CD4-positive, alpha-beta T cell (primary cell): ENCODE measurements at regions not wholly inside any gene's neighbourhood (a gene's known extent, or its start where the extent isn't known, plus 50 kb on each side); places are given as distances from the start of the nearest gene placed in this dataset.

ENCODE experiments used
- ATAC-seq: fragments of 200-7000 bp; cut with Tn5 transposase; one replicate; pipeline ENCODE4 v1.10.0; 2022; ENCODE audit warnings: mild to moderate bottlenecking; ENCODE audit not compliant: poor library complexity
- CTCF ChIA-PET: fragments of 350-600 bp; sonication (Branson Sonifier 250); formaldehyde crosslinking; loops from one replicate; lab custom pipeline; 2021; ENCODE audit warnings: antibody characterized with exemption, inconsistent platforms; lab: Charles Lee
- POLR2A ChIA-PET: fragments of 350-600 bp; sonication (Branson Sonifier 250); formaldehyde crosslinking; loops from one replicate; lab custom pipeline; 2021; ENCODE audit warnings: antibody characterized with exemption, inconsistent platforms; lab: Charles Lee
- DNase-seq, 14 experiments: peaks; one replicate each; pipeline ENCODE4 v3.0.0-alpha.2; 2013 to 2020; ENCODE audit warnings: mixed read lengths in 2 of 14
- H3K27ac ChIP-seq, 2 donors: one replicate each; pipeline versions ENCODE4 v1.5.1 to v1.7.0; 2013; ENCODE audit warnings: low read length in 2 of 2, low read depth in 1 of 2, mild to moderate bottlenecking in 1 of 2
- H3K27me3 ChIP-seq, 2 experiments: 1 replicate in 1 of 2; 2 replicates in 1 of 2; pipeline versions ENCODE4 v1.6.1 to v1.7.0; 2013; ENCODE audit warnings: low read length in 2 of 2, control low read depth in 1 of 2, mild to moderate bottlenecking in 1 of 2, moderate library complexity in 1 of 2; ENCODE audit not compliant: insufficient read depth in 2 of 2, control insufficient read depth in 1 of 2
- H3K36me3 ChIP-seq: one replicate; pipeline ENCODE4 v1.6.1; 2013; ENCODE audit warnings: low read length, control low read depth; ENCODE audit not compliant: insufficient read depth
- H3K4me1 ChIP-seq: one replicate; pipeline ENCODE4 v1.6.1; 2013; ENCODE audit warnings: low read length, control low read depth; ENCODE audit not compliant: insufficient read depth
- H3K4me3 ChIP-seq: one replicate; pipeline ENCODE4 v1.5.1; 2013; ENCODE audit warnings: mild to moderate bottlenecking, low read length, moderate library complexity
- H3K9me3 ChIP-seq, 2 experiments: 1 replicate in 1 of 2; 2 replicates in 1 of 2; pipeline versions ENCODE4 v1.6.1 to v1.7.0; 2013; ENCODE audit warnings: low read length in 2 of 2, mild to moderate bottlenecking in 2 of 2, control low read depth in 1 of 2, moderate library complexity in 1 of 2; ENCODE audit not compliant: control insufficient read depth in 1 of 2, insufficient read depth in 1 of 2
- H3K27ac Mint-ChIP-seq: one replicate; pipeline ENCODE4 v1.8.0; 2020; ENCODE audit warnings: mixed read lengths
- H3K27me3 Mint-ChIP-seq: one replicate; pipeline ENCODE4 v1.8.0; 2021; ENCODE audit warnings: mixed read lengths
- H3K36me3 Mint-ChIP-seq: one replicate; pipeline ENCODE4 v1.8.0; 2021; ENCODE audit warnings: low read depth, mixed read lengths
- H3K4me1 Mint-ChIP-seq: one replicate; pipeline ENCODE4 v1.8.0; 2021; ENCODE audit warnings: low read depth, mixed read lengths
- H3K4me3 Mint-ChIP-seq: one replicate; pipeline ENCODE4 v1.8.0; 2020; ENCODE audit warnings: mild to moderate bottlenecking, mixed read lengths
- H3K9me3 Mint-ChIP-seq: one replicate; pipeline ENCODE4 v1.8.0; 2020; ENCODE audit warnings: mixed read lengths
- CTCF ChIP-seq: fragments of 200-600 bp; IDR thresholded peaks from one replicate; pipeline ENCODE4 v1.8.0; 2022; ENCODE audit warnings: antibody characterized with exemption, mild to moderate bottlenecking
- intact Hi-C, 2 experiments: fragments of 100-400 bp; cut with DNase I in 1 of 2; cut with micrococcal nuclease in 1 of 2; formaldehyde crosslinking; loops; one replicate each; pipeline versions ENCODE4 v1.15.1 to v1.9.0; 2023 to 2025; cut with DNase I, micrococcal nuclease

GRCh38 chr21:28068455-28069358, 924.0 kb downstream of the LTN1 start:
- H3K4me1 Mint-ChIP-seq, result no peaks in the 10 kb centered on the region
- no peak overlapping the region for H3K4me3 ChIP-seq
- no peak overlapping the region for H3K27ac Mint-ChIP-seq
- H3K27me3 ChIP-seq, result no peaks in the 10 kb centered on the region
- no peak for ATAC-seq
- no peaks in the 10 kb centered on the region for H3K4me1 ChIP-seq
- CTCF ChIA-PET, result no interaction called here
- no peaks in the 10 kb centered on the region for H3K27me3 Mint-ChIP-seq
- H3K9me3 ChIP-seq, result no peaks in the 10 kb centered on the region
- intact Hi-C loops, result no loop called here
- POLR2A ChIA-PET, result no interaction called here
- TF ChIP-seq CTCF, result no peak
- no peak overlapping the region for H3K27ac ChIP-seq
- no peak overlapping the region for H3K4me3 Mint-ChIP-seq
- no peaks in the 10 kb centered on the region for H3K36me3 ChIP-seq
- DNase-seq, result no peak
- H3K9me3 Mint-ChIP-seq, result no peaks in the 10 kb centered on the region
- H3K36me3 Mint-ChIP-seq, result no peaks in the 10 kb centered on the region

GRCh38 chr21:28066596-28067387, 925.9 kb downstream of the LTN1 start:
- no peaks in the 10 kb centered on the region for H3K9me3 ChIP-seq
- no peak for ATAC-seq
- intact Hi-C loops, result no loop called here
- H3K4me3 ChIP-seq, result no peak overlapping the region
- ChIA-PET CTCF (no interaction called here), POLR2A (no interaction called here)
- no peak overlapping the region for H3K4me3 Mint-ChIP-seq
- H3K27me3 ChIP-seq, result no peaks in the 10 kb centered on the region
- no peaks in the 10 kb centered on the region for H3K4me1 Mint-ChIP-seq
- no peak overlapping the region for H3K27ac Mint-ChIP-seq
- no peaks in the 10 kb centered on the region for H3K9me3 Mint-ChIP-seq
- TF ChIP-seq CTCF, result no peak
- H3K4me1 ChIP-seq, result no peaks in the 10 kb centered on the region
- H3K36me3 Mint-ChIP-seq, result no peaks in the 10 kb centered on the region
- no peaks in the 10 kb centered on the region for H3K36me3 ChIP-seq
- no peaks in the 10 kb centered on the region for H3K27me3 Mint-ChIP-seq
- no peak for DNase-seq
- no peak overlapping the region for H3K27ac ChIP-seq

- Mint-ChIP-seq H3K4me1 (no peaks in the 10 kb centered on the region), H3K27ac (no peak overlapping the region), H3K36me3 (no peaks in the 10 kb centered on the region), H3K4me3 (no peak overlapping the region), H3K27me3 (no peaks in the 10 kb centered on the region), H3K9me3 (no peaks in the 10 kb centered on the region)
- CTCF ChIA-PET, result no interaction called here
- intact Hi-C loops, result no loop called here
- no peaks in the 10 kb centered on the region for H3K9me3 ChIP-seq
- no peak overlapping the region for H3K27ac ChIP-seq
- POLR2A ChIA-PET, result no interaction called here
- H3K4me1 ChIP-seq, result no peaks in the 10 kb centered on the region
- H3K27me3 ChIP-seq, result no peaks in the 10 kb centered on the region
- ATAC-seq (no peak), DNase-seq (no peak)
- no peak overlapping the region for H3K4me3 ChIP-seq
- no peaks in the 10 kb centered on the region for H3K36me3 ChIP-seq
- TF ChIP-seq CTCF, result no peak
These were observed 926.6 kb downstream of the LTN1 start for GRCh38 chr21:28066076-28066475.
